SU-DHL-6 (cell line): ENCODE measurements at regions not wholly inside any gene's neighbourhood (a gene's known extent, or its start where the extent isn't known, plus 50 kb on each side); places are given as distances from the start of the nearest gene placed in this dataset.

Experiments used
- H2AFZ ChIP-seq: fragments of 200-600 bp; sonication (generic); 2 replicates; pipeline ENCODE4 v1.6.1; 2014; ENCODE audit warnings: low read depth, mild to moderate bottlenecking, moderate library complexity, mixed read lengths, antibody characterized with exemption, low read length; ENCODE audit not compliant: severe bottlenecking
- H3F3A ChIP-seq: fragments of 200-600 bp; shearing (Covaris generic); 2 replicates; pipeline ENCODE4 v1.6.0; 2016; ENCODE audit warnings: antibody characterized with exemption, mild to moderate bottlenecking; ENCODE audit not compliant: insufficient read depth
- H3K27ac ChIP-seq: fragments of 200-600 bp; sonication (generic); 2 replicates; pipeline ENCODE4 v1.5.1; 2016; ENCODE audit warnings: low read depth, mild to moderate bottlenecking, low read length, moderate library complexity, mixed read lengths
- H3K27me3 ChIP-seq: fragments of 200-600 bp; sonication (generic), shearing (Covaris generic); 2 replicates; pipeline ENCODE4 v1.6.0; 2014; ENCODE audit warnings: mild to moderate bottlenecking, low read length
- H3K36me3 ChIP-seq: fragments of 200-600 bp; sonication (generic); 2 replicates; pipeline ENCODE4 v1.6.1; 2014; ENCODE audit warnings: mild to moderate bottlenecking, low read length, mixed read lengths
- H3K4me2 ChIP-seq: fragments of 300-600, 200-600 bp; shearing (Covaris generic), sonication (generic); 2 replicates; pipeline ENCODE4 v1.6.0; 2014; ENCODE audit warnings: low read length, low read depth, mild to moderate bottlenecking; ENCODE audit not compliant: poor library complexity, severe bottlenecking
- H3K4me3 ChIP-seq: fragments of 200-600 bp; sonication (generic); 2 replicates; pipeline ENCODE4 v1.5.1; 2014; ENCODE audit warnings: antibody characterized with exemption, low read length, mild to moderate bottlenecking, mixed read lengths; ENCODE audit not compliant: insufficient read depth, poor library complexity, severe bottlenecking
- H3K79me2 ChIP-seq: fragments of 200-600 bp; sonication (generic); 2 replicates; pipeline ENCODE4 v1.6.1; 2014; ENCODE audit warnings: mild to moderate bottlenecking, low read length, moderate library complexity; ENCODE audit not compliant: insufficient read depth
- H3K9ac ChIP-seq: fragments of 200-600 bp; sonication (generic); 2 replicates; pipeline ENCODE4 v1.7.0; 2014; ENCODE audit warnings: mild to moderate bottlenecking, low read length
- H3K9me2 ChIP-seq: fragments of 200-600 bp; sonication (generic); replicated peaks from 2 replicates; pipeline ENCODE4 v1.6.1; 2014; ENCODE audit warnings: low read length; ENCODE audit not compliant: insufficient read depth
- H3K9me3 ChIP-seq: fragments of 200-600 bp; sonication (generic); 2 replicates; pipeline ENCODE4 v1.6.1; 2014; ENCODE audit warnings: low read length, mixed read lengths; ENCODE audit not compliant: insufficient read depth
- H4K20me1 ChIP-seq: fragments of 200-600 bp; sonication (generic); 2 replicates; pipeline ENCODE4 v1.6.1; 2014; ENCODE audit warnings: low read depth, mild to moderate bottlenecking, antibody characterized with exemption, low read length, moderate library complexity, mixed read lengths
- CTCF ChIP-seq: fragments of 200-600 bp; sonication (generic); IDR thresholded peaks from one replicate; pipeline ENCODE4 v1.5.1; 2017; ENCODE audit warnings: antibody characterized with exemption, mild to moderate bottlenecking, low read length, moderate library complexity; ENCODE audit not compliant: insufficient read depth, poor library complexity, severe bottlenecking
- EZH2phosphoT487 ChIP-seq: fragments of 200-600 bp; sonication (generic), shearing (Covaris generic); conservative IDR thresholded peaks from 2 replicates; pipeline ENCODE4 v1.6.1; 2018; ENCODE audit warnings: mild to moderate bottlenecking, antibody characterized with exemption, low read length, moderate library complexity, mixed read lengths

- Histone ChIP-seq H3K4me2 (no peak overlapping the region), H3K4me3 (no peak overlapping the region), H3K36me3 (no peaks in the 10 kb centered on the region; the same call in 1 of the 2 replicates), H4K20me1 (no peaks in the 10 kb centered on the region), H3K27me3 (no peaks in the 10 kb centered on the region), H3F3A (no peaks in the 10 kb centered on the region; the same call in 1 of the 2 replicates), H2AFZ (no peak overlapping the region), H3K27ac (no peak overlapping the region), H3K79me2 (no peaks in the 10 kb centered on the region), H3K9me3 (no peaks in the 10 kb centered on the region), H3K9ac (no peak overlapping the region), H3K9me2 (no peaks in the 10 kb centered on the region)
- TF ChIP-seq CTCF (no peak), EZH2phosphoT487 (no peak)
These were observed 220.7 kb upstream of the GRIP1 start for GRCh38 chr12:66899588-66899987.

GRCh38 chr12:66900616-66901015, 221.7 kb upstream of the GRIP1 start:
- TF ChIP-seq EZH2phosphoT487 (no peak), CTCF (no peak)
- Histone ChIP-seq H3K79me2 (no peaks in the 10 kb centered on the region), H3K4me2 (peak overlapping the region; percentile 50), H3K4me3 (no peak overlapping the region), H3K9me2 (no peaks in the 10 kb centered on the region), H3K9ac (no peak overlapping the region), H3K27me3 (no peaks in the 10 kb centered on the region), H4K20me1 (no peaks in the 10 kb centered on the region), H3K27ac (peak overlapping the region; percentile 53), H2AFZ (no peak overlapping the region), H3K36me3 (no peaks in the 10 kb centered on the region; the same call in 1 of the 2 replicates), H3K9me3 (no peaks in the 10 kb centered on the region), H3F3A (no peaks in the 10 kb centered on the region; the same call in 1 of the 2 replicates)

GRCh38 chr12:66901138-66901932, 222.5 kb upstream of the GRIP1 start:
- Histone ChIP-seq H3K27ac (peak overlapping the region; percentile 53), H3K9me2 (no peaks in the 10 kb centered on the region), H3F3A (no peaks in the 10 kb centered on the region; the same call in 1 of the 2 replicates), H3K79me2 (no peaks in the 10 kb centered on the region), H3K4me3 (no peak overlapping the region), H3K9ac (no peak overlapping the region), H3K4me2 (peak overlapping the region; percentile 50), H4K20me1 (no peaks in the 10 kb centered on the region), H3K9me3 (no peaks in the 10 kb centered on the region), H3K36me3 (no peaks in the 10 kb centered on the region), H2AFZ (no peak overlapping the region), H3K27me3 (no peaks in the 10 kb centered on the region)
- TF ChIP-seq EZH2phosphoT487 = no peak
- no peak for TF ChIP-seq CTCF
